ENCODE measurements at regions not wholly inside any gene's neighbourhood (a gene's known extent, or its start where the extent isn't known, plus 50 kb on each side); places are given as distances from the start of the nearest gene placed in this dataset.

GRCh38 chr3:3305084-3305483 lies 125.6 kb upstream of the CRBN start:
- H3K27ac ChIP-seq, result no peak overlapping the region
- no peaks in the 10 kb centered on the region for H3K4me1 ChIP-seq
- TF ChIP-seq POLR2A (IDR thresholded peaks at IDR 0.05) (no peak), CTCF (IDR thresholded peaks at IDR 0.05) (no peak)
- no peak overlapping the region for H3K4me3 ChIP-seq (replicated peaks in 1 of 3)
- no peak for DNase-seq
- H3K27me3 ChIP-seq, result no peaks in the 10 kb centered on the region
- H3K36me3 ChIP-seq, result no peaks in the 10 kb centered on the region
- intact Hi-C loops (cut with DNase I), result no loop called here
- 74 to 87% methylated on average over 5 of the region's 5 CpGs for WGBS, 2 donors
- H3K9me3 ChIP-seq, result no peaks in the 10 kb centered on the region

- TF ChIP-seq POLR2A (IDR thresholded peaks at IDR 0.05), result no peak
- TF ChIP-seq CTCF (IDR thresholded peaks at IDR 0.05), result no peak
- 66 to 73% methylated on average over 4 of the region's 4 CpGs for WGBS, 2 donors
Observed at GRCh38 chr3:3303636-3304035, 124.1 kb upstream of the CRBN start.

GRCh38 chr3:3302964-3303363 lies 123.5 kb upstream of the CRBN start:
- Histone ChIP-seq H3K4me1 (no peaks in the 10 kb centered on the region), H3K4me3 (replicated peaks in 1 of 3) (no peak overlapping the region), H3K9me3 (no peaks in the 10 kb centered on the region), H3K27ac (no peak overlapping the region), H3K36me3 (no peaks in the 10 kb centered on the region), H3K27me3 (no peaks in the 10 kb centered on the region)
- 63 to 67% methylated on average over 3 of the region's 3 CpGs for WGBS, 2 donors
- intact Hi-C loops (cut with DNase I), result no loop called here
- TF ChIP-seq POLR2A (IDR thresholded peaks at IDR 0.05) (no peak), CTCF (IDR thresholded peaks at IDR 0.05) (no peak)
- no peak for DNase-seq

More at GRCh38 chr3:3303636-3304035, 124.1 kb upstream of the CRBN start:
- no peak overlapping the region for H3K27ac ChIP-seq
- no peaks in the 10 kb centered on the region for H3K9me3 ChIP-seq
- H3K4me1 ChIP-seq, result no peaks in the 10 kb centered on the region
- no peak overlapping the region for H3K4me3 ChIP-seq (replicated peaks in 1 of 3)
- intact Hi-C loops (cut with DNase I), result no loop called here
- DNase-seq, result no peak
- no peaks in the 10 kb centered on the region for H3K27me3 ChIP-seq
- H3K36me3 ChIP-seq, result no peaks in the 10 kb centered on the region

GRCh38 chr3:3301476-3301875 lies 122.0 kb upstream of the CRBN start:
- Histone ChIP-seq H3K4me1 (no peaks in the 10 kb centered on the region), H3K4me3 (replicated peaks in 1 of 3) (no peak overlapping the region), H3K9me3 (no peaks in the 10 kb centered on the region), H3K27ac (no peak overlapping the region), H3K27me3 (no peaks in the 10 kb centered on the region), H3K36me3 (no peaks in the 10 kb centered on the region)
- no peak for TF ChIP-seq CTCF (IDR thresholded peaks at IDR 0.05)
- TF ChIP-seq POLR2A (IDR thresholded peaks at IDR 0.05), result no peak
- intact Hi-C loops (cut with DNase I), result no loop called here
- WGBS, 2 donors, result 77 to 85% methylated on average over 1 of the region's 1 CpG
- no peak for DNase-seq

- WGBS, 2 donors, result 58 to 66% methylated on average over 5 of the region's 5 CpGs
- no peaks in the 10 kb centered on the region for H3K9me3 ChIP-seq
- H3K27me3 ChIP-seq, result no peaks in the 10 kb centered on the region
- H3K27ac ChIP-seq, result no peak overlapping the region
- no peak overlapping the region for H3K4me3 ChIP-seq (replicated peaks in 1 of 3)
- DNase-seq, result no peak
- TF ChIP-seq CTCF (IDR thresholded peaks at IDR 0.05), result no peak
- no peak for TF ChIP-seq POLR2A (IDR thresholded peaks at IDR 0.05)
- intact Hi-C loops (cut with DNase I), result no loop called here
- H3K4me1 ChIP-seq, result no peaks in the 10 kb centered on the region
- H3K36me3 ChIP-seq, result no peaks in the 10 kb centered on the region
Observed at GRCh38 chr3:3296979-3297381, 117.5 kb upstream of the CRBN start.
